ENCODE measurements at regions not wholly inside any gene's neighbourhood (a gene's known extent, or its start where the extent isn't known, plus 50 kb on each side); places are given as distances from the start of the nearest gene placed in this dataset.
A peak's percentile ranks its signal among the peaks of the same experiment; 100 is the strongest.

DNA sequence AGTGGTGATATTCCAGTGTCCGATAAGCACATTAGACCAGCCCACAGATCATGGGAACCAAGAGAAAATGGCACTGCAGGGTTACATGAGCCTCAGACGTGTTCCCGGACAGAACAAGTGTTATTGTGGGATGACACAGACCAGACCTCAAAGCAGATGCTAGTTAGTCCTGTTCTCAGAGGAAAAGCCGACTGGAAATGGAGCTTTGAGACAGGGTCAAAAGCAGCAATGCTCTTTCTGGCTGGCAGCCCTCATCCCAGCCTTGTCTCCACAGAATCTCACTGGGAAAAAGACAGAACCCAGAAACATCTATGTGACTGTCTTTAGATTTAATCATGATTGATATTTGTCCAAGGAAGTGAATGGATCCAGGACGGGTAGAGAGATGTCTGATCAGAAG lies 506.8 kb downstream of the INSC start:
- DNase-seq (ENCODE audit: low read depth in 2 of 2): no peak

- no peak for DNase-seq (ENCODE audit: low read depth in 2 of 2)
These were observed 507.6 kb downstream of the INSC start for GRCh38 chr11:15622231-15622890.

GRCh38 chr11:15624701-15625100 lies 510.0 kb downstream of the INSC start:
- DNase-seq (ENCODE audit: low read depth in 2 of 2): no peak

- DNase-seq (ENCODE audit: low read depth in 2 of 2): no peak
These were observed 511.0 kb downstream of the INSC start for GRCh38 chr11:15625691-15626090.

GRCh38 chr11:15627560-15627959 lies 512.8 kb downstream of the INSC start:
- no peak for DNase-seq (ENCODE audit: low read depth in 2 of 2)

DNA sequence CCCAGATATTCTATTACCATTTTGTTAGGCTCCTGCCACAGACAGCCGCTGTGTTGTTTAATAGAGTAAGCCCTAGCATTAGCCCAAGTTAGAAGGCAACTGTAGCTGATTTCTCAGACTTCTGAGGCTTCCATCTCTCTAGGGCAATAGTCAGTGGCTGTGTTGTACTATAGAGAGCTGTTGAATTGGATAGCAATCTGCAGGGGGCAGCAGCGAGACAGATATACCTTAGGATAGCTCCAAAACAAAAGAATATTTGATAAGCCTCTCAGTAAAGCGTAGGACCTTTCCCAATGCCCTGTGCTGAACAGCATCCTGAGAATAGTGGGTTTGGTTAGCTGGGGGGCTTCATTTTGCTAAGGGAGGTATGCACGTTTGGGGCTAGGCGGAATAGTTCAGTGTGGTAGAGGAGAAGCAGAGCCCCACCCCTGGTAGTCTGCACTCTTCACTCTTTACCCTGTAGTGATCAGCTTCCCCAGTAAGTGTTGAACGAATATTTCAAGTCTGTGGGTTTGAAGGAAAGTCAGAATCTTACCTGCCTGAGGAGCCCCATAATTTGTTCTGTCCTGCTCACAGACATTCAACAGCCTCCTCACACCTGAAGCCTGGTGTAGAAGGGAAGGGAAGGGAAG lies 515.1 kb downstream of the INSC start:
- no peak for DNase-seq (ENCODE audit: low read depth in 2 of 2)

DNA sequence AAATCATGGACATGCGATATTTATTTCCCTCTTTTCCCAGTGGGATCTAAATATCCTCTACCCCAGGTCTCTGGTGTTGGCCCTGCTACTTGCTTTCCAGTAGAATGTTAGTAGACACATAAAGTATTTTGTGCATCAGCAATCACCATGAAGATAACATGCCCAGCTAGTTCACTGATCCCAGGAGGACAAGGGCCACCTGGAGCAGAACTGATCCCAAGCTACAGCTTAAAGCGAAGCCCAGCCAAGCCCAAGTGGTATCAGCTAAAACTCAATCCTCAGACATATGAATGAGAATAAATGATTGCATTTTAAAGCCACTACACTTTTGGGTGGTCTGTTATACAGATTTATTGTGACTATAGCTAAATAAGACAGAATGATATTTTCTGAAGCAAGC lies 516.2 kb downstream of the INSC start:
- no peak for DNase-seq (ENCODE audit: low read depth in 2 of 2)

DNA sequence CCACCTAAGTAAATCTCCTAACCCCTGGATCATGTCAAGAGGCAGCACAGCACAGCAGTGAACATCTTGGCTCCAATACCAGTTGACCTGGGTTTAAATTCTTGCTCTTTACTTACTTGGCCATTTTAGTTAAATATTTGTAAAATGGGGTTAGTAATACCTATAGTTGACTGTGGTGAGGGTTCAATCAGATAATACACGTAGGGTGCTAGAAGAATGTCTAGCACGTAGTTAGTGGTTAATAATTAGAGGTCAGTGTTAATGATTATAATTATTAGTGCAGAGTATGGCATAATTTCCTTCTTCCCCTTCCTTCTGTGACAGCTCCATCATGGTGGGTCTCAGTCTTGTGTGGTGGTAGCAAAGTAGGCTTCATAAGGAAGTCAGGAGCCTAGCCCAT lies 520.8 kb downstream of the INSC start:
- no peak for DNase-seq (ENCODE audit: low read depth in 2 of 2)

GRCh38 chr11:15636521-15637089 lies 521.9 kb downstream of the INSC start:
- no peak for DNase-seq (ENCODE audit: low read depth in 2 of 2)

DNA sequence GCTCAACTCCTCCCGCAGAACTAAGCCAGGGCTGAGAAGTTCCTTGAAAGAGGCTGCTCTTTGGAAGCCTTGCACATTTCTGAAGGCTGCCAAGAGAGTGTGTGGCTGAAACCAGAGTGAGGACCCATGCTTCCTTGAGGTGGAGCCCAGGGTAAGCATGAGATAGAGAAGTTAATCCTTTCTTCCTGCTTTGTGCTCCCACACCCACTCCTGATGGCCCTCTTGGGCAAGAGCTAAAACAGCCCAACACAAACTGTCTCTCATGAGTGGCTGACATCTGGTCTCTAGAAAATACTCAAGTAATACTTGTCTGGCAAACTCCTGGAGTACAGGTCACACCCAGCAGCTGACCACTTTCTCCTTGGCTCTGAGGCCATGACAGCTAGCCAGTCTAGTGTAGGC lies 523.7 kb downstream of the INSC start:
- no peak for DNase-seq (ENCODE audit: low read depth in 2 of 2)

- no peak for DNase-seq (ENCODE audit: low read depth in 2 of 2)
These were observed 525.6 kb downstream of the INSC start for GRCh38 chr11:15640318-15640717.

DNA sequence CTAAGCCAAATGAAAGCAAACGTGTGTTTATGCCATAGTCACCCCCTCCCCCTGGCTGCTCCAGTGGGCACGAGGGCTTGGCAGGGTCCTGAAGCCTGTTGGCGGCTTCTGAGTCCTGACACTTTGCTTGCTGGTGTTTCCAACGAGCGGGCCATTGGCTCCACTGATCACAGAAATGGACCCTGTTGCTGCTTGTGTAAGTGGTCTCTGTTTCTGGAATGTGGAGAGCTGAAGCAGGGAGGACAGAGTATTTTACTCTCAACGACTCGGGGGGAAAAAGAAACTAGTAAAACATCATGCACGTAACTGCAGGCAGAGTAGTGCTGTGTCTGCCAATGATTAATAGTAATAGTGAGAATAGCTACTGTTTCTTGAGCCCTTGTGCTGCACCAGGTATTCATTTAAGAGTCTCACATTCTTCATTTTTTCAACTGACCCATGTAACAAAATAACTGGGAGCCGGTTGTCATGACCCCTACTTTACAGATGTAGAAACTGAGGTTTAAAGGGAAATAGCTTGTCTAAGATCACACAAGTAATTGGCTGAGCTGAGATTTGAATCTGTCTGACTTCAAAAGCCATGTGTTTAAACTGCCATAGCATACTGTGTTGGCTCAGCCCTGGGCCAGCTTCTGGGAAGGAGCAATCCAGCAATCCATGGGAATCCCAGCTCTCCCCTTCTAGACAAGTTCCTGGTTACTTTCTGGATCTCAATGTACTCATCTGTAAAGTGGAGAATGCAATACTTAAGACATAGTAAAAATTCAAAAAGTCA lies 526.7 kb downstream of the INSC start:
- no peak for DNase-seq (ENCODE audit: low read depth in 2 of 2)

DNA sequence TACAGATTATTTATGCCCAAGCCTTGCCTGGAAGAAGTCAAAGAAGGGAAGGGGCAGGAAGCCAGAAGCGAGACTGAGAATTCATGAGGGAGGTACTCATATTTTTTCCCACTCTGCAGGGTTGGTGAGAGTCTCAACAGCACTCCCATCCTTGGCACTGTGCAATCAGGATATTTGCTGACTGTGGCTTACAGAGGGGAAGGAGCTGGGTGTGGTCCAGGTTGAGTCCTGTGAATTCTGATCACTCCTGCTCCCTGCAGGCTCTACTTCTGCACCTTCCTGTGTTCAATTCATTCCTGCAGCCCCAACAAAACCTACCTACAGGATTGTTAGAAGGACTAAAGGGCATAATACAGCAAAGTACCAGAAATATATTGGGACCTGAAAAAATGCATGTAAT lies 530.5 kb downstream of the INSC start:
- no peak for DNase-seq (ENCODE audit: low read depth in 2 of 2)

DNA sequence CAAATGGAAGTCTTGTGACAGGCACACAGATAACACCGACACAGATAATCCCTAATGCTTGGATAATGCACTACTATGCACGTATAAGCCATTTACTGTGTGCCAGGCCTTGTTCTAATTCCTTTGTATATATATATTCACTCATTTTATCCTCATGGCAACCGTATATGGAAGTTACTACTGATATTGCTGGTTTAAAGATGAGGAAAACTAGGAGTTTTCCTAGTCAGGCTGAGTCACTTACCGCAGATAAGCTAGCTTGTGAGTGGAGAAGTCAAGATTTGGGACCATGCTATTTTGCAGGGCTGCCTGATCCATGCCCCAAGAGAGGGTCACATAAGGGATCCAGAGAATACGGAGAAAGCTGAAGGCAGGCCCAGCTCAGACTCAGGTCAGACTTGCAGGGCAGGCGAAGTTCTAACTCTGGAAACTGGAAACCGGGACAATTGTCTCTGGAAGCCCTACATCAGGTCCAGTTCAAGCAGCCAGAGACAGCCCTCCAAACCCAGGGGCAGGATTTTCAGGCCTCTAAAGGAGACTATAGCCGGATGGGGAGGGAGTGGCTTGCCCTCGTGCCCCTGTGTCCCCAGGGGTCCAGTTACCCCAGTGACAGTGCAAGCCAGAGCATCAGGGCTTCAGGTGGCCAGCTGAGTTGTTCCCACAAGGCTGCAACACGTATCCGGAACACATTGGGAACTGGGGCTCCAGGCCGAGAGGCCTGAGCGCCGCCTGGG lies 534.8 kb downstream of the INSC start:
- no peak for DNase-seq (ENCODE audit: low read depth in 2 of 2)

DNA sequence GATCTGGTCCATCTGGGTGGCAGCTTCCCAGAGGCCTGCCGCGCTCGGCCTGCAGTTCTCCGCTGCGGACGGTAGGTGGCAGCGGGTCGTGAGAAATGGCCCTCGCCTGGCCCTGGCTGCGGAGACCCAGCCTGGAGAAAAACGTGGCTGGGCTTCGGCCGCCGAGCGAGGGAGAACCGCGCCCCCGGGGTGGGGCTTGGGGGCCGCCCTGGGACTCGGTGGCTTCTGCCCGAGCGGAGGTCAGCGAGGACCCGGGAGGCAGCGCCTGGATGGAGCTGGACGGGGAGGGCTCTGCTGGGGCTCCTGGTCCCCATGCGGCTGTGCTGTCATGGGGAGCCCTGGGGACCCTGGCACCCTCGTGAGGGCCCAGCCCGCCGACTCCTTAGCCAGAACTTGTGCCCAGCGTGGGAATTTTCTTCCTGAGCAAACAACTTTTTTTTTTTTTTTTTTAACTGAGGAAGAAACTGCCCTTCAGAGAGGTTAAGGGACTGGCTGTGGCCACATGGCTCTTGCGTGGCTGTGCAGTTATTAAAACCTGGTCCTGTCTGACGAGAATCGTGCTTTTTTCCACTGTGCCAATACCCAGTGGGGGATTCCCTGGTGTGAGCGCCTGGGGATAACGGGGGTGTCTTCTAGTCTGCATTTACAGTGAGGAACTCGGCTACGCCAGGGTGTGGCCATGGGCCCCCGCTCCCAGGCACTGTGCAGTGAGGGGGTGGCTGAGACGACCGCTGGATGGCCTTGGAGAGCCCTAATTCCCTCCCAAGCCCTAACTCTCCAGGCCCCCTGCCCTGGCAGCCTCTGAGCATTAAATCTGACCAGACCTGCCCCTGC lies 535.6 kb downstream of the INSC start:
- DNase-seq (ENCODE audit: low read depth in 2 of 2): peak; percentile 77 to 78

DNA sequence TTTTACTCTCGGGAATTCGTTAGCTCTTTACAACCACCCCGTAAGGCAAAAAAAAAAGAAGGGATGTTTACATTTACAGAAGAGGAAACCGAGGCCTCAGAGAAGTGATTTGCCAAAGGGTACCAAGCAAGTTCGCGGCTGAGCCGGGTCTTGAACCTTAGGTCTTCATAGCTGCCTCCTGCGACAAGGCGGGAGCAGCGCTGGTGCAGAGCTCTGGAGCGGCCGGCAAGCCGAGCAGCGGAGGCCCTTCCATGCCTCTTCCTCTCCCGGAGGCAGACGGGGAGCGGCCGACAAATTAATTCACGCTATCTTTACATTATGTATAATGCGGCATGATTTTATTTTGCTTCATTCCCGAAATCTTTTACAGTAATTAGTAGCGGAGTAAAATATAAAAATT lies 536.3 kb downstream of the INSC start:
- no peak for DNase-seq (ENCODE audit: low read depth in 2 of 2)

GRCh38 chr11:15651816-15652215 lies 537.1 kb downstream of the INSC start:
- DNase-seq (ENCODE audit: low read depth in 2 of 2): no peak

DNA sequence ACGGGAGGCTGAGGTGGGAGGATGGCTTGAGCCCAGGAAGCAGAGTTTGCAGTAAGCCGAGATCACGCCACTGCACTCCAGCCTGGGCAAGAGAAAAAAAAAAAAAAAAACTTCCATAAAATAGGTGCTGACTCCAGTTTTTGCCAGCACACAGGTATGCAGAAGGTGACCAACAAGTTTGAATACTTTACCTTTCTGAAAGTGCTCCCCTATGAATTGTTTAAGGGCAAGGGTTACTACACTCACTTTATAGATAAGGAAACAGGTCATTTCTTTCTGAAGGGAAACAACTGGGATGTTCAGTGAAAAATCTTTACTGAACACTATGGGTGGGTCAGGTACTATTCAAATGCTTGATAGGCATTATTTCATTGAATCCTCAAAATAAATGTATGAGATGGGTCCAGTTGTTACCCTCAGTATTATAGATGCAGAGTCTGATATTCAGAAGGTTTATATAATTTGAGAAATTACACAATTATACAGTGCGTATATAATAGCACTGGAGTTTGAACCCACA lies 538.5 kb downstream of the INSC start:
- no peak for DNase-seq (ENCODE audit: low read depth in 2 of 2)

- no peak for DNase-seq (ENCODE audit: low read depth in 2 of 2)
These were observed 539.7 kb downstream of the INSC start for GRCh38 chr11:15654451-15654850.

DNA sequence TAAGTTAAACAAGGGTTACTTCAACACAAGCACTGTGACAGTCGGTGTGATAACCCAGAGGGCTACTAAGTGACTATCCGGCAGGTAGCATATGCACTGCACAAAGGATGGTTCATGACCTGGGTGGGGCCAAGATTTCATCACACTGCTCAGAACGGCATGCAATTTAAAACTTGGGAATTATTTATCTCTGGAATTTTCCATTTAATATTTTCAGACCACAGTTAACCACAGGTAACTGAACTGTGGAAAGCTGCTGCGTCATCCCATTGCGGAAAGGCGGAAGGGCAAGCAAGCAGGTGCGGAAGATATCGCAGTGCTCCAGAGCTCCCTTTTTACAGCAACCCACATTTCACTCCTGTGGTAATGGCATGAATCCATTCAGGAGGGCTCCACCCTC lies 540.8 kb downstream of the INSC start:
- DNase-seq (ENCODE audit: low read depth in 2 of 2): no peak

- DNase-seq (ENCODE audit: low read depth in 2 of 2): no peak
These were observed 542.5 kb downstream of the INSC start for GRCh38 chr11:15657264-15657663.

Measured in fibroblast of skin of left biceps (primary cell).